IMR-90 (cell line): ENCODE measurements at regions not wholly inside any gene's neighbourhood (a gene's known extent, or its start where the extent isn't known, plus 50 kb on each side); places are given as distances from the start of the nearest gene placed in this dataset.

Experiments
- CEBPB ChIP-seq: IDR thresholded peaks from 2 replicates; pipeline ENCODE4 v1.6.1; 2012; ENCODE audit warnings: low read depth, low read length, improper control_type of control experiment
- POLR2A ChIP-seq: IDR thresholded peaks from 2 replicates; pipeline ENCODE4 v1.6.1; 2012; ENCODE audit warnings: mild to moderate bottlenecking, low read depth, low read length
- TF ChIP-seq, protein P1 (sequence below): conservative IDR thresholded peaks from 2 replicates; pipeline ENCODE4 v1.5.1; 2012; ENCODE audit warnings: mild to moderate bottlenecking, low read depth, low read length, improper control_type of control experiment
- TF ChIP-seq, protein P2 (sequence below): fragments of 150-350 bp; IDR thresholded peaks from 2 replicates; pipeline ENCODE4 v1.6.1; 2016; ENCODE audit warnings: low read depth, mild to moderate bottlenecking, low read length, moderate library complexity, borderline replicate concordance

DNA sequence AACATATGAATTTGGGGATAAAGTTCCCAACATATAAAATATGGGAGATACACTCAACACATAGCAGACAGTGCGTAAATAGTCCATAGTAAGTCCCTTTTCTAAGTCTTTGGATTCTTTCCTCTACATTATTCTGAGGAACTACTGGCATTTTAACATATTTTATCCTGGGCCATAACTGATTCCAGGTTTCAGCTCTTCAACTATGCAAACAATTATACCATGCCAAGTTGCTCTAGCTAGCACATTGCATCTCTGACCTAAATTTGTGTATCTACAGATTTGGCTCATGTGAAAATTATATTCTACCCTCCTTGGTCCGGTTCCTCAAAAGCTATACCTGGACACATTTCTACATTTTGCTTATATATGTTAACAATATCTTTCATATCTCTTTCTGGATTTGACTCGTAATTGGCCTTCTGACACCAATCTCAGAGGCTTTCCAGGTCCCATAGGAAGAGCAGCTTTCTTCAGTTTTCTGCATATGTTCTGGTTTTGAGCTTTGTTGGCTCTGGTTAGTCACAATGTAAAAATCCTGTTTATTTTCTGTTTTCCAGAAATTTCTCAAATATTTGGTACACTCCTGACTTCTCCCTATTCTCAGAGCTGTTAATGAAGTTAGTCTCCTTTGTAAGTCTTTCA lies 305.4 kb downstream of the BMP4 start:
- TF ChIP-seq, protein P1, sequence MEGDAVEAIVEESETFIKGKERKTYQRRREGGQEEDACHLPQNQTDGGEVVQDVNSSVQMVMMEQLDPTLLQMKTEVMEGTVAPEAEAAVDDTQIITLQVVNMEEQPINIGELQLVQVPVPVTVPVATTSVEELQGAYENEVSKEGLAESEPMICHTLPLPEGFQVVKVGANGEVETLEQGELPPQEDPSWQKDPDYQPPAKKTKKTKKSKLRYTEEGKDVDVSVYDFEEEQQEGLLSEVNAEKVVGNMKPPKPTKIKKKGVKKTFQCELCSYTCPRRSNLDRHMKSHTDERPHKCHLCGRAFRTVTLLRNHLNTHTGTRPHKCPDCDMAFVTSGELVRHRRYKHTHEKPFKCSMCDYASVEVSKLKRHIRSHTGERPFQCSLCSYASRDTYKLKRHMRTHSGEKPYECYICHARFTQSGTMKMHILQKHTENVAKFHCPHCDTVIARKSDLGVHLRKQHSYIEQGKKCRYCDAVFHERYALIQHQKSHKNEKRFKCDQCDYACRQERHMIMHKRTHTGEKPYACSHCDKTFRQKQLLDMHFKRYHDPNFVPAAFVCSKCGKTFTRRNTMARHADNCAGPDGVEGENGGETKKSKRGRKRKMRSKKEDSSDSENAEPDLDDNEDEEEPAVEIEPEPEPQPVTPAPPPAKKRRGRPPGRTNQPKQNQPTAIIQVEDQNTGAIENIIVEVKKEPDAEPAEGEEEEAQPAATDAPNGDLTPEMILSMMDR = no peak
- no peak for TF ChIP-seq POLR2A
- TF ChIP-seq, protein P2, sequence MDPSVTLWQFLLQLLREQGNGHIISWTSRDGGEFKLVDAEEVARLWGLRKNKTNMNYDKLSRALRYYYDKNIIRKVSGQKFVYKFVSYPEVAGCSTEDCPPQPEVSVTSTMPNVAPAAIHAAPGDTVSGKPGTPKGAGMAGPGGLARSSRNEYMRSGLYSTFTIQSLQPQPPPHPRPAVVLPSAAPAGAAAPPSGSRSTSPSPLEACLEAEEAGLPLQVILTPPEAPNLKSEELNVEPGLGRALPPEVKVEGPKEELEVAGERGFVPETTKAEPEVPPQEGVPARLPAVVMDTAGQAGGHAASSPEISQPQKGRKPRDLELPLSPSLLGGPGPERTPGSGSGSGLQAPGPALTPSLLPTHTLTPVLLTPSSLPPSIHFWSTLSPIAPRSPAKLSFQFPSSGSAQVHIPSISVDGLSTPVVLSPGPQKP = no peak
- TF ChIP-seq CEBPB = no peak
